NCI-H2171 (cell line): ENCODE measurements at regions not wholly inside any gene's neighbourhood (a gene's known extent, or its start where the extent isn't known, plus 50 kb on each side); places are given as distances from the start of the nearest gene placed in this dataset.

Experiments
- DNase-seq: peaks from one replicate; lab custom pipeline; 2025; lab: John Stamatoyannopoulos, UW

- DNase-seq, result no peak
Measured at GRCh38 chr13:33751151-33751550, 66.8 kb upstream of the RFC3 start.

GRCh38 chr13:33752094-33752493 is 65.9 kb upstream of the RFC3 start:
- no peak for DNase-seq

- DNase-seq, result no peak
Measured at GRCh38 chr13:33752597-33752996, 65.4 kb upstream of the RFC3 start.

GRCh38 chr13:33756929-33757328 is 61.0 kb upstream of the RFC3 start:
- DNase-seq, result no peak

- DNase-seq, result no peak
Measured at GRCh38 chr13:33757713-33758112, 60.2 kb upstream of the RFC3 start.

- no peak for DNase-seq
Measured at GRCh38 chr13:33758113-33758512, 59.8 kb upstream of the RFC3 start.

- no peak for DNase-seq
Measured at GRCh38 chr13:33761740-33762139, 56.2 kb upstream of the RFC3 start.

- no peak for DNase-seq
Measured at GRCh38 chr13:33763021-33763420, 54.9 kb upstream of the RFC3 start.

GRCh38 chr13:33764716-33765115 is 53.2 kb upstream of the RFC3 start:
- no peak for DNase-seq

GRCh38 chr13:33766329-33767123 is 51.4 kb upstream of the RFC3 start:
- no peak for DNase-seq

GRCh38 chr13:33767140-33767539 is 50.8 kb upstream of the RFC3 start:
- no peak for DNase-seq
